H9 (cell line): ENCODE measurements at regions not wholly inside any gene's neighbourhood (a gene's known extent, or its start where the extent isn't known, plus 50 kb on each side); places are given as distances from the start of the nearest gene placed in this dataset.

Experiments
- DNase-seq: peaks from one replicate; pipeline ENCODE4 v3.0.0-alpha.2; 2017
- H2AFZ ChIP-seq: one replicate; pipeline ENCODE4 v1.6.1; 2013; ENCODE audit warnings: mild to moderate bottlenecking, low read length, control low read depth, moderate library complexity
- H2AK5ac ChIP-seq: 2 replicates; pipeline ENCODE4 v1.6.1; 2013; ENCODE audit warnings: low read length, control low read depth, mixed read lengths; ENCODE audit not compliant: insufficient read length
- H2BK120ac ChIP-seq: one replicate; pipeline ENCODE4 v1.6.1; 2013; ENCODE audit warnings: low read depth, mild to moderate bottlenecking, low read length, control low read depth, inconsistent platforms; ENCODE audit not compliant: poor library complexity, severe bottlenecking
- H2BK12ac ChIP-seq: 2 replicates; pipeline ENCODE4 v1.6.1; 2013; ENCODE audit warnings: low read length, control low read depth, mixed read lengths, low read depth; ENCODE audit not compliant: insufficient read length
- H2BK15ac ChIP-seq: 2 replicates; pipeline ENCODE4 v1.6.1; 2013; ENCODE audit warnings: low read depth, low read length, control low read depth
- H2BK20ac ChIP-seq: one replicate; pipeline ENCODE4 v1.6.1; 2013; ENCODE audit warnings: low read depth, mild to moderate bottlenecking, low read length, control low read depth, inconsistent platforms; ENCODE audit not compliant: poor library complexity, severe bottlenecking
- H2BK5ac ChIP-seq: 2 replicates; pipeline ENCODE4 v1.6.1; 2013; ENCODE audit warnings: low read length, control low read depth, mixed read lengths; ENCODE audit not compliant: insufficient read length
- H3K14ac ChIP-seq: 2 replicates; pipeline ENCODE4 v1.6.1; 2013; ENCODE audit warnings: low read length, control low read depth; ENCODE audit not compliant: insufficient read depth
- H3K18ac ChIP-seq: 2 replicates; pipeline ENCODE4 v1.6.1; 2013; ENCODE audit warnings: low read depth, mild to moderate bottlenecking, mixed read lengths, low read length, control low read depth; ENCODE audit not compliant: insufficient read length
- H3K23ac ChIP-seq: 2 replicates; pipeline ENCODE4 v1.6.1; 2013; ENCODE audit warnings: low read length, control low read depth, mixed read lengths, low read depth; ENCODE audit not compliant: insufficient read length
- H3K23me2 ChIP-seq: 2 replicates; pipeline ENCODE4 v1.6.1; 2013; ENCODE audit warnings: low read depth, mild to moderate bottlenecking, mixed read lengths, low read length, control low read depth; ENCODE audit not compliant: insufficient read length, poor library complexity, severe bottlenecking
- H3K27ac ChIP-seq: 2 replicates; pipeline ENCODE4 v1.5.1; 2013; ENCODE audit warnings: low read length, control low read depth, mixed read lengths, low read depth; ENCODE audit not compliant: insufficient read length
- H3K27me3 ChIP-seq: 2 replicates; pipeline ENCODE4 v1.6.1; 2013; ENCODE audit warnings: low read length, control low read depth, inconsistent platforms; ENCODE audit not compliant: insufficient read depth
- H3K4ac ChIP-seq: 2 replicates; pipeline ENCODE4 v1.6.1; 2013; ENCODE audit warnings: low read depth, mild to moderate bottlenecking, control low read depth, inconsistent platforms, low read length, moderate library complexity
- H3K4me1 ChIP-seq: 2 replicates; pipeline ENCODE4 v1.6.1; 2013; ENCODE audit warnings: low read length, control low read depth, inconsistent platforms; ENCODE audit not compliant: insufficient read depth
- H3K4me2 ChIP-seq: 2 replicates; pipeline ENCODE4 v1.6.1; 2013; ENCODE audit warnings: low read length, control low read depth, mixed read lengths; ENCODE audit not compliant: insufficient read length, insufficient read depth
- H3K56ac ChIP-seq: 2 replicates; pipeline ENCODE4 v1.6.1; 2013; ENCODE audit warnings: low read depth, mild to moderate bottlenecking, mixed read lengths, low read length, control low read depth; ENCODE audit not compliant: insufficient read length
- H3K79me1 ChIP-seq: 2 replicates; pipeline ENCODE4 v1.6.1; 2013; ENCODE audit warnings: low read depth, mild to moderate bottlenecking, moderate library complexity, low read length, control low read depth, inconsistent platforms; ENCODE audit not compliant: insufficient read depth, poor library complexity, severe bottlenecking
- H3K79me2 ChIP-seq: 2 replicates; pipeline ENCODE4 v1.6.1; 2013; ENCODE audit warnings: low read length, control low read depth, inconsistent platforms; ENCODE audit not compliant: insufficient read depth
- H3K9ac ChIP-seq: 2 replicates; pipeline ENCODE4 v1.6.1; 2013; ENCODE audit warnings: low read length, control low read depth, mixed read lengths; ENCODE audit not compliant: insufficient read length; ENCODE audit errors: extremely low read depth
- H3K9me3 ChIP-seq: one replicate; pipeline ENCODE4 v1.6.1; 2013; ENCODE audit warnings: low read depth, low read length, inconsistent platforms; ENCODE audit not compliant: control insufficient read depth
- H3T11ph ChIP-seq: one replicate; pipeline ENCODE4 v1.6.1; 2013; ENCODE audit warnings: mild to moderate bottlenecking, low read length, control low read depth, inconsistent platforms
- H4K20me1 ChIP-seq: one replicate; pipeline ENCODE4 v1.6.1; 2013; ENCODE audit not compliant: control insufficient read depth, insufficient read length, insufficient read depth
- H4K5ac ChIP-seq: 2 replicates; pipeline ENCODE4 v1.6.1; 2013; ENCODE audit warnings: low read depth, mild to moderate bottlenecking, mixed read lengths, low read length, control low read depth; ENCODE audit not compliant: insufficient read length
- H4K8ac ChIP-seq: replicated peaks from 2 replicates; pipeline ENCODE4 v1.6.1; 2013; ENCODE audit warnings: low read length, control low read depth, mixed read lengths, low read depth; ENCODE audit not compliant: insufficient read length
- H4K91ac ChIP-seq: 2 replicates; pipeline ENCODE4 v1.6.1; 2013; ENCODE audit warnings: low read depth, mild to moderate bottlenecking, moderate library complexity, mixed read lengths, low read length, control low read depth; ENCODE audit not compliant: insufficient read length
- H3K27ac Mint-ChIP-seq, 3 experiments: 2 replicates in 2 of 3; 3 replicates in 1 of 3; pipeline ENCODE4 v1.8.0; 2020 to 2021; ENCODE audit warnings: mixed read lengths in 3 of 3, mild to moderate bottlenecking in 1 of 3, moderate library complexity in 1 of 3
- H3K27me3 Mint-ChIP-seq: 2 replicates; pipeline ENCODE4 v1.8.0; 2021; ENCODE audit warnings: low read depth, mild to moderate bottlenecking, moderate library complexity, mixed read lengths
- H3K36me3 Mint-ChIP-seq, 3 experiments: 2 replicates in 2 of 3; 3 replicates in 1 of 3; pipeline ENCODE4 v1.8.0; 2020 to 2021; ENCODE audit warnings: low read depth in 3 of 3, mixed read lengths in 3 of 3; ENCODE audit not compliant: insufficient read depth in 1 of 3
- H3K4me1 Mint-ChIP-seq, 2 experiments: 2 replicates each; pipeline ENCODE4 v1.8.0; 2020; ENCODE audit warnings: mixed read lengths in 2 of 2
- H3K4me3 Mint-ChIP-seq, 2 experiments: 2 replicates in 1 of 2; 3 replicates in 1 of 2; pipeline ENCODE4 v1.8.0; 2020 to 2021; ENCODE audit warnings: mild to moderate bottlenecking in 2 of 2, mixed read lengths in 2 of 2, moderate library complexity in 1 of 2
- H3K9me3 Mint-ChIP-seq, 2 experiments: 2 replicates in 1 of 2; 3 replicates in 1 of 2; pipeline ENCODE4 v1.8.0; 2020; ENCODE audit warnings: mild to moderate bottlenecking in 2 of 2, mixed read lengths in 2 of 2, moderate library complexity in 1 of 2
- CTCF ChIP-seq: fragments of 200-600 bp; sonication (generic); conservative IDR thresholded peaks from 3 replicates; pipeline ENCODE4 v1.8.0; 2021; ENCODE audit warnings: antibody characterized with exemption, mild to moderate bottlenecking
- WGBS: extraction: QIAGEN DNeasy Blood & Tissue Kit; methylation state at CpG from one replicate; pipeline ENCODE4 v1.1.7; 2013; ENCODE audit warnings: missing lambda C conversion rate, low lambda C conversion rate, mixed read lengths; ENCODE audit not compliant: insufficient read length; ENCODE audit errors: extremely low coverage; 5-methylcytosine and 5-hydroxymethylcytosine counted together

GRCh38 chr7:84705706-84706105, 481.1 kb downstream of the SEMA3D start:
- H4K91ac ChIP-seq = no peak overlapping the region
- H3K23ac ChIP-seq = no peak overlapping the region
- no peak overlapping the region for H3K56ac ChIP-seq
- no peak overlapping the region for H2AK5ac ChIP-seq
- H3K27me3 ChIP-seq = no peaks in the 10 kb centered on the region
- H3K9me3 Mint-ChIP-seq = peaks cover 0 to 3% of the 10 kb centered on the region in 2 experiments; a peak in 2 of 5 replicates
- no peaks in the 10 kb centered on the region for H4K20me1 ChIP-seq
- H3K27ac ChIP-seq = no peak overlapping the region
- no peak overlapping the region for H3K4me3 Mint-ChIP-seq
- H3T11ph ChIP-seq = no peak overlapping the region
- DNase-seq = no peak
- H3K14ac ChIP-seq = no peak overlapping the region
- H3K27me3 Mint-ChIP-seq = no peaks in the 10 kb centered on the region
- WGBS = no CpG with 5 or more reads among the region's 1 CpG
- H2BK5ac ChIP-seq = no peak overlapping the region
- H3K4me2 ChIP-seq = no peak overlapping the region
- H3K4ac ChIP-seq = no peak overlapping the region
- no peaks in the 10 kb centered on the region for H3K36me3 Mint-ChIP-seq
- H3K4me1 ChIP-seq = no peaks in the 10 kb centered on the region
- H2BK120ac ChIP-seq = no peak overlapping the region
- H3K9ac ChIP-seq = no peak overlapping the region
- H4K5ac ChIP-seq = no peak overlapping the region
- H3K4me1 Mint-ChIP-seq = peaks cover 3% of the 10 kb centered on the region in 2 experiments; a peak in 2 of 4 replicates
- no peak overlapping the region for H4K8ac ChIP-seq
- H3K23me2 ChIP-seq = no peaks in the 10 kb centered on the region
- no peak overlapping the region for H2BK20ac ChIP-seq
- H3K79me1 ChIP-seq = no peaks in the 10 kb centered on the region
- no peak overlapping the region for H3K18ac ChIP-seq
- no peak overlapping the region for H2BK15ac ChIP-seq
- no peak overlapping the region for H3K27ac Mint-ChIP-seq
- no peak for TF ChIP-seq CTCF
- no peak overlapping the region for H2BK12ac ChIP-seq
- no peaks in the 10 kb centered on the region for H3K9me3 ChIP-seq
- no peaks in the 10 kb centered on the region for H3K79me2 ChIP-seq
- H2AFZ ChIP-seq = no peak overlapping the region
